ENCODE measurements at regions not wholly inside any gene's neighbourhood (a gene's known extent, or its start where the extent isn't known, plus 50 kb on each side); places are given as distances from the start of the nearest gene placed in this dataset.

DNA sequence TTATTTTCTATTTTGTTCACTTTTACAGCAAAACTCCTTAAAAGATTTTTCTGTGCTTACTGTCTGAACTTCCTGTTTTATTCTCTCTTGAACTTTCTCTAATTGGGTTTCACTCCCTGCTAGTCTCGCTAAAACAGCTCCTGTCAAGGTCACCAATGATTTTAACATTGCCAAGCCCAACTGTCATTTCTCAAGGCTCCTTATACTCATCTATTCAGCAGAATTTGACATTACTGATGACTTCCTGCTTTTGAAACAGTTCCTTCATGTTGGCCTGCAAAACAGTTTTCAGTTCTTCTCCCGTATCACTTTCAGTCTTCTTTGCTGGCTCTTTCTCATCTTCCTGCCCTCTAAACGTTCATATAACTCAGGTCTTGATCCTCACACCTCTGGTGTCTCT is 268.5 kb upstream of the USP15 start:
- TF ChIP-seq, protein P1, sequence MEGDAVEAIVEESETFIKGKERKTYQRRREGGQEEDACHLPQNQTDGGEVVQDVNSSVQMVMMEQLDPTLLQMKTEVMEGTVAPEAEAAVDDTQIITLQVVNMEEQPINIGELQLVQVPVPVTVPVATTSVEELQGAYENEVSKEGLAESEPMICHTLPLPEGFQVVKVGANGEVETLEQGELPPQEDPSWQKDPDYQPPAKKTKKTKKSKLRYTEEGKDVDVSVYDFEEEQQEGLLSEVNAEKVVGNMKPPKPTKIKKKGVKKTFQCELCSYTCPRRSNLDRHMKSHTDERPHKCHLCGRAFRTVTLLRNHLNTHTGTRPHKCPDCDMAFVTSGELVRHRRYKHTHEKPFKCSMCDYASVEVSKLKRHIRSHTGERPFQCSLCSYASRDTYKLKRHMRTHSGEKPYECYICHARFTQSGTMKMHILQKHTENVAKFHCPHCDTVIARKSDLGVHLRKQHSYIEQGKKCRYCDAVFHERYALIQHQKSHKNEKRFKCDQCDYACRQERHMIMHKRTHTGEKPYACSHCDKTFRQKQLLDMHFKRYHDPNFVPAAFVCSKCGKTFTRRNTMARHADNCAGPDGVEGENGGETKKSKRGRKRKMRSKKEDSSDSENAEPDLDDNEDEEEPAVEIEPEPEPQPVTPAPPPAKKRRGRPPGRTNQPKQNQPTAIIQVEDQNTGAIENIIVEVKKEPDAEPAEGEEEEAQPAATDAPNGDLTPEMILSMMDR (IDR thresholded peaks at IDR 0.05): no peak
- TF ChIP-seq POLR2A (IDR thresholded peaks at IDR 0.05): no peak

Data from adrenal gland (tissue), 5 donors.